HEK293 (cell line): ENCODE measurements at regions not wholly inside any gene's neighbourhood (a gene's known extent, or its start where the extent isn't known, plus 50 kb on each side); places are given as distances from the start of the nearest gene placed in this dataset.

Experiments
- CTCF ChIA-PET: fragments of 350-600 bp; formaldehyde crosslinking; extraction: SDS; loops from one replicate; lab custom pipeline; 2021; ENCODE audit warnings: antibody characterized with exemption; lab: Yijun Ruan, JAX
- POLR2A ChIA-PET: fragments of 300-600 bp; formaldehyde crosslinking; extraction: SDS; loops from one replicate; lab custom pipeline; 2020; ENCODE audit warnings: antibody characterized with exemption, inconsistent platforms; lab: Yijun Ruan, JAX
- H3K27ac ChIP-seq: fragments of 200-500 bp; sonication (Bioruptor generic); 2 replicates; pipeline ENCODE4 v1.5.1; 2014; ENCODE audit warnings: low read depth, low read length, control low read depth, inconsistent platforms; ENCODE audit errors: extremely low read depth
- H3K36me3 ChIP-seq, 2 experiments: fragments of 200-500 bp in 1 of 2; sonication (Bioruptor generic) in 1 of 2; 1 replicate in 1 of 2; 2 replicates in 1 of 2; pipeline ENCODE4 v1.5.1; 2014 to 2017; ENCODE audit warnings: inconsistent platforms in 2 of 2, low read length in 2 of 2; ENCODE audit not compliant: control insufficient read depth in 2 of 2, insufficient read depth in 1 of 2
- H3K4me1 ChIP-seq: fragments of 200-500 bp; sonication (Bioruptor generic); 2 replicates; pipeline ENCODE4 v1.5.1; 2014; ENCODE audit warnings: mild to moderate bottlenecking, low read length, inconsistent platforms; ENCODE audit not compliant: control insufficient read depth, insufficient read depth
- H3K4me3 ChIP-seq: 2 replicates; pipeline ENCODE4 v1.5.1; 2011; ENCODE audit warnings: low read depth, mild to moderate bottlenecking, control low read depth, low read length, moderate library complexity
- H3K9me3 ChIP-seq: fragments of 200-500 bp; sonication (Bioruptor generic); 2 replicates; pipeline ENCODE4 v1.5.1; 2014; ENCODE audit warnings: low read depth, low read length, inconsistent platforms; ENCODE audit not compliant: control insufficient read depth, insufficient read depth
- BCL6B ChIP-seq: fragments of 450-650 bp; formaldehyde crosslinking; IDR thresholded peaks from 2 replicates; pipeline ENCODE4 v1.5.1; 2017; ENCODE audit warnings: missing biosample characterization, missing genetic modification characterization
- HOXC10 ChIP-seq: sonication (generic); formaldehyde crosslinking; IDR thresholded peaks from 2 replicates; pipeline ENCODE4 v1.8.1; 2023; ENCODE audit warnings: mild to moderate bottlenecking, missing genetic modification reagents
- KLF10 ChIP-seq: fragments of 450-650 bp; IDR thresholded peaks from 2 replicates; pipeline ENCODE4 v1.5.1; 2018; ENCODE audit warnings: missing biosample characterization, mild to moderate bottlenecking, missing genetic modification characterization
- MZF1 ChIP-seq: fragments of 450-650 bp; formaldehyde crosslinking; IDR thresholded peaks from 2 replicates; pipeline ENCODE4 v1.5.1; 2017; ENCODE audit warnings: missing biosample characterization, missing genetic modification characterization, borderline replicate concordance
- OVOL3 ChIP-seq: fragments of 450-650 bp; formaldehyde crosslinking; IDR thresholded peaks from 2 replicates; pipeline ENCODE4 v1.5.1; 2016; ENCODE audit warnings: missing biosample characterization, missing genetic modification characterization
- RBAK ChIP-seq: fragments of 450-650 bp; formaldehyde crosslinking; IDR thresholded peaks from 2 replicates; pipeline ENCODE4 v1.5.1; 2016; ENCODE audit warnings: missing biosample characterization, missing genetic modification characterization
- SP7 ChIP-seq: fragments of 450-650 bp; formaldehyde crosslinking; IDR thresholded peaks from 2 replicates; pipeline ENCODE4 v1.5.1; 2016; ENCODE audit warnings: missing biosample characterization, missing genetic modification characterization
- TCF7L2 ChIP-seq: IDR thresholded peaks from 2 replicates; pipeline ENCODE4 v1.6.1; 2011; ENCODE audit warnings: low read depth, mild to moderate bottlenecking, inconsistent platforms, low read length, moderate library complexity, borderline replicate concordance
- YY1 ChIP-seq: fragments of 450-650 bp; formaldehyde crosslinking; IDR thresholded peaks from 2 replicates; pipeline ENCODE4 v1.5.1; 2018; ENCODE audit warnings: missing biosample characterization, missing genetic modification characterization
- ZBTB48 ChIP-seq: fragments of 450-650 bp; formaldehyde crosslinking; IDR thresholded peaks from 2 replicates; pipeline ENCODE4 v1.5.1; 2016; ENCODE audit warnings: missing biosample characterization, missing genetic modification characterization
- ZFP69B ChIP-seq: fragments of 450-650 bp; formaldehyde crosslinking; IDR thresholded peaks from 2 replicates; pipeline ENCODE4 v1.5.1; 2016; ENCODE audit warnings: missing biosample characterization, missing genetic modification characterization
- ZNF10 ChIP-seq: fragments of 450-650 bp; formaldehyde crosslinking; IDR thresholded peaks from 2 replicates; pipeline ENCODE4 v1.5.1; 2017; ENCODE audit warnings: missing biosample characterization, missing genetic modification characterization
- ZNF121 ChIP-seq: fragments of 450-650 bp; formaldehyde crosslinking; IDR thresholded peaks from 2 replicates; pipeline ENCODE4 v1.5.1; 2016; ENCODE audit warnings: missing biosample characterization, missing genetic modification characterization
- ZNF155 ChIP-seq: fragments of 450-650 bp; formaldehyde crosslinking; IDR thresholded peaks from 2 replicates; pipeline ENCODE4 v1.5.1; 2016; ENCODE audit warnings: missing biosample characterization, missing genetic modification characterization
- ZNF19 ChIP-seq: fragments of 450-650 bp; formaldehyde crosslinking; IDR thresholded peaks from 2 replicates; pipeline ENCODE4; 2016; ENCODE audit warnings: missing biosample characterization, missing genetic modification characterization, low read depth
- ZNF2 ChIP-seq: fragments of 450-650 bp; formaldehyde crosslinking; IDR thresholded peaks from 2 replicates; pipeline ENCODE4 v1.5.1; 2016; ENCODE audit warnings: missing biosample characterization, missing genetic modification characterization
- ZNF214 ChIP-seq: fragments of 450-650 bp; formaldehyde crosslinking; IDR thresholded peaks from 2 replicates; pipeline ENCODE4 v1.5.1; 2017; ENCODE audit warnings: missing biosample characterization, mild to moderate bottlenecking, missing genetic modification characterization, borderline replicate concordance
- ZNF221 ChIP-seq: fragments of 450-650 bp; formaldehyde crosslinking; IDR thresholded peaks from 2 replicates; pipeline ENCODE4 v1.5.1; 2017; ENCODE audit warnings: missing biosample characterization, missing genetic modification characterization, borderline replicate concordance
- ZNF302 ChIP-seq: fragments of 450-650 bp; formaldehyde crosslinking; IDR thresholded peaks from 2 replicates; pipeline ENCODE4 v1.5.1; 2016; ENCODE audit warnings: missing biosample characterization, missing genetic modification characterization, low read depth
- ZNF354C ChIP-seq: fragments of 450-650 bp; formaldehyde crosslinking; IDR thresholded peaks from 2 replicates; pipeline ENCODE4 v1.5.1; 2016; ENCODE audit warnings: missing biosample characterization, missing genetic modification characterization, low read depth, borderline replicate concordance
- ZNF555 ChIP-seq: fragments of 450-650 bp; formaldehyde crosslinking; conservative IDR thresholded peaks from 2 replicates; pipeline ENCODE4 v1.5.1; 2017; ENCODE audit warnings: missing biosample characterization, mild to moderate bottlenecking, missing genetic modification characterization, inconsistent platforms
- ZNF629 ChIP-seq: fragments of 450-650 bp; formaldehyde crosslinking; IDR thresholded peaks from 2 replicates; pipeline ENCODE4 v1.5.1; 2017; ENCODE audit warnings: missing biosample characterization, missing genetic modification characterization
- ZNF658 ChIP-seq: fragments of 450-650 bp; formaldehyde crosslinking; IDR thresholded peaks from 2 replicates; pipeline ENCODE4; 2016; ENCODE audit warnings: missing biosample characterization, missing genetic modification characterization
- ZNF830 ChIP-seq: fragments of 450-650 bp; IDR thresholded peaks from 2 replicates; pipeline ENCODE4 v1.5.0; 2018; ENCODE audit warnings: missing biosample characterization, missing genetic modification characterization, low read depth, mild to moderate bottlenecking, moderate library complexity
- ZNF837 ChIP-seq: fragments of 450-650 bp; formaldehyde crosslinking; IDR thresholded peaks from 2 replicates; pipeline ENCODE4 v1.5.1; 2016; ENCODE audit warnings: missing biosample characterization, missing genetic modification characterization
- TF ChIP-seq, protein P1 (sequence below): fragments of 450-650 bp; formaldehyde crosslinking; IDR thresholded peaks from 2 replicates; pipeline ENCODE4 v1.5.1; 2016; ENCODE audit warnings: missing biosample characterization, missing genetic modification characterization, low read depth
- TF ChIP-seq, protein P2 (sequence below): fragments of 450-650 bp; formaldehyde crosslinking; IDR thresholded peaks from 2 replicates; pipeline ENCODE4 v1.5.1; 2017; ENCODE audit warnings: missing biosample characterization, mild to moderate bottlenecking, missing genetic modification characterization, moderate library complexity
- TF ChIP-seq, protein P3 (sequence below): fragments of 450-650 bp; formaldehyde crosslinking; IDR thresholded peaks from 2 replicates; pipeline ENCODE4 v1.5.1; 2016; ENCODE audit warnings: missing biosample characterization, missing genetic modification characterization

GRCh38 chr11:70804139-70804837 is 406.0 kb downstream of the CTTN start:
- POLR2A ChIA-PET = no interaction called here
- TF ChIP-seq RBAK (tag by site-specific recombination) = no peak
- TF ChIP-seq ZNF221 (tag by site-specific recombination) = no peak
- TF ChIP-seq ZNF10 = no peak
- no peak for TF ChIP-seq ZNF302 (tag by site-specific recombination)
- no peak for TF ChIP-seq ZNF555
- TF ChIP-seq, protein P1, sequence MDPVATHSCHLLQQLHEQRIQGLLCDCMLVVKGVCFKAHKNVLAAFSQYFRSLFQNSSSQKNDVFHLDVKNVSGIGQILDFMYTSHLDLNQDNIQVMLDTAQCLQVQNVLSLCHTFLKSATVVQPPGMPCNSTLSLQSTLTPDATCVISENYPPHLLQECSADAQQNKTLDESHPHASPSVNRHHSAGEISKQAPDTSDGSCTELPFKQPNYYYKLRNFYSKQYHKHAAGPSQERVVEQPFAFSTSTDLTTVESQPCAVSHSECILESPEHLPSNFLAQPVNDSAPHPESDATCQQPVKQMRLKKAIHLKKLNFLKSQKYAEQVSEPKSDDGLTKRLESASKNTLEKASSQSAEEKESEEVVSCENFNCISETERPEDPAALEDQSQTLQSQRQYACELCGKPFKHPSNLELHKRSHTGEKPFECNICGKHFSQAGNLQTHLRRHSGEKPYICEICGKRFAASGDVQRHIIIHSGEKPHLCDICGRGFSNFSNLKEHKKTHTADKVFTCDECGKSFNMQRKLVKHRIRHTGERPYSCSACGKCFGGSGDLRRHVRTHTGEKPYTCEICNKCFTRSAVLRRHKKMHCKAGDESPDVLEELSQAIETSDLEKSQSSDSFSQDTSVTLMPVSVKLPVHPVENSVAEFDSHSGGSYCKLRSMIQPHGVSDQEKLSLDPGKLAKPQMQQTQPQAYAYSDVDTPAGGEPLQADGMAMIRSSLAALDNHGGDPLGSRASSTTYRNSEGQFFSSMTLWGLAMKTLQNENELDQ (tag by site-specific recombination) = no peak
- TF ChIP-seq OVOL3 = no peak
- TF ChIP-seq MZF1 (tag by site-specific recombination) = no peak
- TF ChIP-seq KLF10 = no peak
- TF ChIP-seq SP7 (tag by site-specific recombination) = no peak
- TF ChIP-seq TCF7L2 = no peak
- TF ChIP-seq, protein P2, sequence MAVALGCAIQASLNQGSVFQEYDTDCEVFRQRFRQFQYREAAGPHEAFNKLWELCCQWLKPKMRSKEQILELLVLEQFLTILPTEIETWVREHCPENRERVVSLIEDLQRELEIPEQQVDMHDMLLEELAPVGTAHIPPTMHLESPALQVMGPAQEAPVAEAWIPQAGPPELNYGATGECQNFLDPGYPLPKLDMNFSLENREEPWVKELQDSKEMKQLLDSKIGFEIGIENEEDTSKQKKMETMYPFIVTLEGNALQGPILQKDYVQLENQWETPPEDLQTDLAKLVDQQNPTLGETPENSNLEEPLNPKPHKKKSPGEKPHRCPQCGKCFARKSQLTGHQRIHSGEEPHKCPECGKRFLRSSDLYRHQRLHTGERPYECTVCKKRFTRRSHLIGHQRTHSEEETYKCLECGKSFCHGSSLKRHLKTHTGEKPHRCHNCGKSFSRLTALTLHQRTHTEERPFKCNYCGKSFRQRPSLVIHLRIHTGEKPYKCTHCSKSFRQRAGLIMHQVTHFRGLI (tag by site-specific recombination) = no peak
- no peak for TF ChIP-seq ZNF2 (tag by site-specific recombination)
- TF ChIP-seq ZNF830 (tag by site-specific recombination) = no peak
- no peak for TF ChIP-seq ZNF629 (tag by site-specific recombination)
- TF ChIP-seq HOXC10 (CRISPR knock-in tag) = no peak
- TF ChIP-seq BCL6B (tag by site-specific recombination) = no peak
- no peak for TF ChIP-seq ZNF121 (tag by site-specific recombination)
- no peak for TF ChIP-seq ZNF214
- no peak for TF ChIP-seq ZNF19 (tag by site-specific recombination)
- no peaks in the 10 kb centered on the region for H3K4me1 ChIP-seq
- H3K9me3 ChIP-seq = no peaks in the 10 kb centered on the region
- H3K36me3 ChIP-seq = no peaks in the 10 kb centered on the region
- CTCF ChIA-PET = interaction anchor here (0.6 to 1.4 kb wide), 3 partner anchors 8 to 738 kb away, joined by 3 to 4 read pairs (median 3); no protein-coding TSS in a partner anchor
- H3K4me3 ChIP-seq = no peak overlapping the region
- no peak overlapping the region for H3K27ac ChIP-seq

DNA sequence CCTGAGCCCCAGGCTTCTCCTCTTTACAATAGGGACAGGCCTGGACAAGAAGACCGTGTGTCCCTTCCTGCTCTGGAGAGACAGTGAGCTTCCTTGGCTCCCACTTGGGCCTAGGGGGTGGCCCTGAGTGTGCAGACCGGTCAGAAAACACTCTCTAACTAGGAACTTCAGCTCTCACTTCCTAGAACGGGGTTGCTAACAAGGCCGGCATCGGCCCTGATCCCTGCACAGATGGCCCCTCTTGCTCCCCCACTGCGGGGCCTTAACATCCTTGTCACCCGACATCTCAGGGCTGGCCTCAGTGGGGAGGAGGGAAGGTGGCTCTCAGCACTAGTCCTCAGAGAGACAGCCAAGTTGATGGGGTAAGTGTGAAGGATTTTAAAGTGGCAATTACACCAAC is 406.9 kb downstream of the CTTN start:
- ChIA-PET CTCF (interaction anchor here (0.6 to 0.7 kb wide), 4 partner anchors 8 to 1251 kb away, joined by 3 to 5 read pairs (median 3); no protein-coding TSS in a partner anchor), POLR2A (no interaction called here)
- H3K36me3 ChIP-seq = no peaks in the 10 kb centered on the region
- no peaks in the 10 kb centered on the region for H3K9me3 ChIP-seq
- no peak overlapping the region for H3K27ac ChIP-seq
- no peak overlapping the region for H3K4me3 ChIP-seq
- no peaks in the 10 kb centered on the region for H3K4me1 ChIP-seq
- TF ChIP-seq BCL6B (tag by site-specific recombination) = no peak
- TF ChIP-seq ZNF10 = no peak
- TF ChIP-seq ZFP69B (tag by site-specific recombination) = no peak
- TF ChIP-seq ZNF354C = no peak
- no peak for TF ChIP-seq ZNF837 (tag by site-specific recombination)
- TF ChIP-seq ZNF155 (tag by site-specific recombination) = no peak
- no peak for TF ChIP-seq ZBTB48 (tag by site-specific recombination)
- TF ChIP-seq, protein P3, sequence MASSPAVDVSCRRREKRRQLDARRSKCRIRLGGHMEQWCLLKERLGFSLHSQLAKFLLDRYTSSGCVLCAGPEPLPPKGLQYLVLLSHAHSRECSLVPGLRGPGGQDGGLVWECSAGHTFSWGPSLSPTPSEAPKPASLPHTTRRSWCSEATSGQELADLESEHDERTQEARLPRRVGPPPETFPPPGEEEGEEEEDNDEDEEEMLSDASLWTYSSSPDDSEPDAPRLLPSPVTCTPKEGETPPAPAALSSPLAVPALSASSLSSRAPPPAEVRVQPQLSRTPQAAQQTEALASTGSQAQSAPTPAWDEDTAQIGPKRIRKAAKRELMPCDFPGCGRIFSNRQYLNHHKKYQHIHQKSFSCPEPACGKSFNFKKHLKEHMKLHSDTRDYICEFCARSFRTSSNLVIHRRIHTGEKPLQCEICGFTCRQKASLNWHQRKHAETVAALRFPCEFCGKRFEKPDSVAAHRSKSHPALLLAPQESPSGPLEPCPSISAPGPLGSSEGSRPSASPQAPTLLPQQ (tag by site-specific recombination) = no peak
- TF ChIP-seq YY1 = no peak
- TF ChIP-seq ZNF658 (tag by site-specific recombination) = no peak
